Testis (tissue), 2 donors: ENCODE measurements at regions not wholly inside any gene's neighbourhood (a gene's known extent, or its start where the extent isn't known, plus 50 kb on each side); places are given as distances from the start of the nearest gene placed in this dataset.

Experiments
- POLR2A ChIP-seq: fragments of 450-650 bp; IDR thresholded peaks from one replicate; pipeline ENCODE4 v1.6.1; 2017; ENCODE audit warnings: antibody characterized with exemption, mild to moderate bottlenecking, moderate library complexity
- TF ChIP-seq, protein P1 (sequence below), 3 experiments: fragments of 450-650 bp in 2 of 3; fragments of 200-600 bp in 1 of 3; sonication (generic) in 1 of 3; IDR thresholded peaks; one replicate each; pipeline ENCODE4 v1.5.1; 2016 to 2019; ENCODE audit warnings: antibody characterized with exemption in 3 of 3, mild to moderate bottlenecking in 2 of 3, moderate library complexity in 1 of 3

DNA sequence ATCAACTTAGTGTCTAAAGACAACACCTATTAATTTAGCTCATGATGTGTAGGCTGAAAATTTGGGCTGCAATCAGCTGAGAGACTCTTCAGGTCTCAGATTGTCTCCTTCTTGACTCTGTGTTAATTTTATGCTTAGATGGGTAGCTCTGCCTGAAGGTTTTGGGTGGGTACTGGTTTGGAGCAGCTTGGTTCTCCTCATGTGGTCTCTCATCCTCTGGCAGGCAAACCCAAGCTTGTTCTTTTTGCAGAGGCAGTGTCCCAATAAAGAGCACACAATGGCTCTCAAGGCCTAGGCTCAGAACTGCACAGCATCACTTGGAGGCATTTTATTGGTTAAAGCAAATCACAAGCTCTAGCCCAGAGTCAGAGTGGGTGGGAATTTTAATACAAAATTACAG, 280.6 kb downstream of the BTBD3 start:
- TF ChIP-seq, protein P1, sequence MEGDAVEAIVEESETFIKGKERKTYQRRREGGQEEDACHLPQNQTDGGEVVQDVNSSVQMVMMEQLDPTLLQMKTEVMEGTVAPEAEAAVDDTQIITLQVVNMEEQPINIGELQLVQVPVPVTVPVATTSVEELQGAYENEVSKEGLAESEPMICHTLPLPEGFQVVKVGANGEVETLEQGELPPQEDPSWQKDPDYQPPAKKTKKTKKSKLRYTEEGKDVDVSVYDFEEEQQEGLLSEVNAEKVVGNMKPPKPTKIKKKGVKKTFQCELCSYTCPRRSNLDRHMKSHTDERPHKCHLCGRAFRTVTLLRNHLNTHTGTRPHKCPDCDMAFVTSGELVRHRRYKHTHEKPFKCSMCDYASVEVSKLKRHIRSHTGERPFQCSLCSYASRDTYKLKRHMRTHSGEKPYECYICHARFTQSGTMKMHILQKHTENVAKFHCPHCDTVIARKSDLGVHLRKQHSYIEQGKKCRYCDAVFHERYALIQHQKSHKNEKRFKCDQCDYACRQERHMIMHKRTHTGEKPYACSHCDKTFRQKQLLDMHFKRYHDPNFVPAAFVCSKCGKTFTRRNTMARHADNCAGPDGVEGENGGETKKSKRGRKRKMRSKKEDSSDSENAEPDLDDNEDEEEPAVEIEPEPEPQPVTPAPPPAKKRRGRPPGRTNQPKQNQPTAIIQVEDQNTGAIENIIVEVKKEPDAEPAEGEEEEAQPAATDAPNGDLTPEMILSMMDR (IDR thresholded peaks at IDR 0.05), result no peak
- no peak for TF ChIP-seq POLR2A
